Colonic mucosa (tissue), 4 donors: ENCODE measurements at regions not wholly inside any gene's neighbourhood (a gene's known extent, or its start where the extent isn't known, plus 50 kb on each side); places are given as distances from the start of the nearest gene placed in this dataset.
"Not testable (repeated sequence)": the region's sequence is repeated elsewhere in the genome, so short reads cannot be mapped to it uniquely, and the experiment has no call there.

Experiments
- DNase-seq: peaks from one replicate; pipeline ENCODE4 v3.0.0-alpha.2; 2020
- H3K27ac ChIP-seq: fragments of 200-600 bp; one replicate; pipeline ENCODE4 v1.8.0; 2021
- H3K27me3 ChIP-seq: fragments of 200-600 bp; one replicate; pipeline ENCODE4 v1.8.0; 2021
- H3K36me3 ChIP-seq: fragments of 200-600 bp; one replicate; pipeline ENCODE4 v1.8.0; 2021
- H3K4me1 ChIP-seq: fragments of 200-600 bp; one replicate; pipeline ENCODE4 v1.8.0; 2021; ENCODE audit warnings: mild to moderate bottlenecking
- H3K4me3 ChIP-seq: fragments of 200-600 bp; one replicate; pipeline ENCODE4 v1.8.0; 2021
- H3K9ac ChIP-seq, 2 donors: one replicate each; pipeline ENCODE4 v1.7.0; 2013; ENCODE audit warnings: control low read depth in 2 of 2, low read depth in 2 of 2, low read length in 2 of 2
- H3K9me3 ChIP-seq: fragments of 200-600 bp; one replicate; pipeline ENCODE4 v1.8.0; 2021
- intact Hi-C: fragments of 100-400 bp; cut with DNase I; formaldehyde crosslinking; loops from one replicate; pipeline ENCODE4 v1.14.1; 2022
- TF ChIP-seq, protein P1 (sequence below): fragments of 200-600 bp; IDR thresholded peaks from one replicate; pipeline ENCODE4 v1.8.0; 2022; ENCODE audit warnings: antibody characterized with exemption, mild to moderate bottlenecking
- donor health status: healthy.
- donor health status: DM: no; HTN: no; CAD: no.
- donor health status: DM: no; HTN: no; CAD: no.

DNA sequence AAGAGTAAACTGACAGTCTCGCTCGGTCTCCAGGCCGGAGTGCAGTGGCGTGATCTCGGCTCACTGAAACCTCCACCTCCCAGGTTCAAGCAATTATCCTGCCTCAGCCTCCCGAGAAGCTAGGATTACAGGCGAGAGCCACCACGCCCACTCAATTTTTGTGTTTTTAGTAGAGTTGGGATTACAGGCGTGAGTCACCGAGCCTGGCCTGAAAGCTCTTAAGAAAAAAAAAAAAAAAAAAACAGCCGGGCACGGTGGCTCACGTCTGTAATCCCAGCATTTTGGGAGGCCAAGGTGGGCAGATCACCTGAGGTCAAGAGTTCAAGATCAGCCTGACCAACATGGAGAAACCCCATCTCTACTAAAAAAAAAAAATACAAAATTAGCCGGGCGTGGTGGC is 55.3 kb upstream of the THOC2 start:
- H3K36me3 ChIP-seq, H3K27ac ChIP-seq, H3K9me3 ChIP-seq, H3K9ac ChIP-seq, H3K27me3 ChIP-seq, DNase-seq, intact Hi-C loops, H3K4me1 ChIP-seq, H3K4me3 ChIP-seq: not testable (repeated sequence)

DNA sequence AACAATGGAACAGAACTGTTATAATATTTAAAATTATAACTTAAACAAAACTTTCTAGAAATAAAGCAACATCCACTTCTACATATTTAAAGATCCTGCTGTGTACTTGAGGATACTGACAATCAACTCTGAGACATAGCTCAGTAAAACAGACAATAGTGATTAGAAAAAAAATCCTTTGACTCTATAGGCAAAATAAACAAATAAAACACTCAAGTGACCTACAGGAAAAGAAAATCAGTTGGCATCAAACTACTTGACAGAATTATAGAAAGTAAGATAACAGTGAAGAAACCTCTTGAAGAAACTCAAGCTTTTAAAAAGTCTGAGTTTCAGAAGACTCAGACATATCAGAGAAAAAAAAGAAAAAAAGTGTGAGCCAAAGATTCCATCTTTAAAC is 55.9 kb upstream of the THOC2 start:
- intact Hi-C loops: no loop called here
- no peaks in the 10 kb centered on the region for H3K36me3 ChIP-seq

GRCh38 chrX:123797543-123798447 is 62.1 kb upstream of the XIAP start:
- H3K4me3 ChIP-seq: no peak overlapping the region
- no peak overlapping the region for H3K27ac ChIP-seq
- no peak for DNase-seq
- H3K9ac ChIP-seq: no peak overlapping the region
- H3K4me1 ChIP-seq: no peaks in the 10 kb centered on the region
- H3K27me3 ChIP-seq: no peaks in the 10 kb centered on the region
- H3K9me3 ChIP-seq: no peaks in the 10 kb centered on the region
- H3K36me3 ChIP-seq: no peaks in the 10 kb centered on the region
- intact Hi-C loops: no loop called here
- TF ChIP-seq, protein P1, sequence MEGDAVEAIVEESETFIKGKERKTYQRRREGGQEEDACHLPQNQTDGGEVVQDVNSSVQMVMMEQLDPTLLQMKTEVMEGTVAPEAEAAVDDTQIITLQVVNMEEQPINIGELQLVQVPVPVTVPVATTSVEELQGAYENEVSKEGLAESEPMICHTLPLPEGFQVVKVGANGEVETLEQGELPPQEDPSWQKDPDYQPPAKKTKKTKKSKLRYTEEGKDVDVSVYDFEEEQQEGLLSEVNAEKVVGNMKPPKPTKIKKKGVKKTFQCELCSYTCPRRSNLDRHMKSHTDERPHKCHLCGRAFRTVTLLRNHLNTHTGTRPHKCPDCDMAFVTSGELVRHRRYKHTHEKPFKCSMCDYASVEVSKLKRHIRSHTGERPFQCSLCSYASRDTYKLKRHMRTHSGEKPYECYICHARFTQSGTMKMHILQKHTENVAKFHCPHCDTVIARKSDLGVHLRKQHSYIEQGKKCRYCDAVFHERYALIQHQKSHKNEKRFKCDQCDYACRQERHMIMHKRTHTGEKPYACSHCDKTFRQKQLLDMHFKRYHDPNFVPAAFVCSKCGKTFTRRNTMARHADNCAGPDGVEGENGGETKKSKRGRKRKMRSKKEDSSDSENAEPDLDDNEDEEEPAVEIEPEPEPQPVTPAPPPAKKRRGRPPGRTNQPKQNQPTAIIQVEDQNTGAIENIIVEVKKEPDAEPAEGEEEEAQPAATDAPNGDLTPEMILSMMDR: no peak

More for the DNA sequence above, 55.9 kb upstream of the THOC2 start:
- Histone ChIP-seq H3K9me3 (no peaks in the 10 kb centered on the region), H3K27ac (no peak overlapping the region), H3K4me1 (no peaks in the 10 kb centered on the region), H3K27me3 (no peaks in the 10 kb centered on the region), H3K4me3 (no peak overlapping the region), H3K9ac (no peak overlapping the region)
- TF ChIP-seq, protein P1: no peak
- DNase-seq: no peak

DNA sequence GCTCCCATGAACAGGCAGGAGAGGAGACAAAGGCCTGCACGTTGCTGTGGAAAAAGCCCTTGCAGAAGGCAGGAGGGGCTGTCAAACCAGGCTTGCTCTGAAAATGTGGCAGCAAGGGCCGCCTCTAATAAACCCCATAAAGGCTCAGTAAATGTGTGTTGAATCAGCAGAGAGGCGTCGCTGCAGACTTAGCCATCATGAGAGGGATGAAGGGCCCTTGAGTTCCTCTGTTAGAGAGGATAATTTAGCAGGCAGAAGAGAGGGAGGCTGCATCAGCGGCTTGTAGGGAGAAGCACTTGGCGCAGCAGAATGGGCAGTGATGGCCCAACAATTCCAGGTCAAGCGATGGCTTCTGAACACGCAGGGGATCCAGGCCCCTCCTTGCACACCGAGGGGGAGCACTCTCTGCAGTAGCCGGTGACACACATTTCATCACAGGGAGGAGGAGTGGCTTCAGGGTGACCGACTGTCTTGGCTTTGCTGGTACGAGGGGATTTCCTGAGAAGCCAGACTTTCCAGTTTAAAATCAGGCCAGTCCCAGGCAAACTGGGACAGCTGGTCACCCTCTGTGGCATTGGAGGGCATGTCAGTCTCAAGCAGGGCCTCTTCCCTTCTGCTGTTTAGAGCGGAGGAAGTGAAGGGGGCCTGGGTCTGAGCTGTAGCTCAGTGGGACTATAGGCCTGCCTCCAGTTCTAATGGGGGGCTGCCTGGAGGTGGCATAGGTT is 61.0 kb upstream of the XIAP start:
- H3K9ac ChIP-seq, DNase-seq, H3K4me3 ChIP-seq, H3K36me3 ChIP-seq, intact Hi-C loops, H3K27ac ChIP-seq, H3K4me1 ChIP-seq, H3K27me3 ChIP-seq, H3K9me3 ChIP-seq: not testable (repeated sequence)

- Histone ChIP-seq H3K36me3 (no peaks in the 10 kb centered on the region), H3K27me3 (no peaks in the 10 kb centered on the region), H3K4me1 (no peaks in the 10 kb centered on the region), H3K27ac (no peak overlapping the region), H3K4me3 (no peak overlapping the region), H3K9me3 (no peaks in the 10 kb centered on the region), H3K9ac (no peak overlapping the region)
- TF ChIP-seq, protein P1: no peak
- DNase-seq: no peak
- intact Hi-C loops: no loop called here
Measured at GRCh38 chrX:123801901-123802300, 58.0 kb upstream of the XIAP start.

DNA sequence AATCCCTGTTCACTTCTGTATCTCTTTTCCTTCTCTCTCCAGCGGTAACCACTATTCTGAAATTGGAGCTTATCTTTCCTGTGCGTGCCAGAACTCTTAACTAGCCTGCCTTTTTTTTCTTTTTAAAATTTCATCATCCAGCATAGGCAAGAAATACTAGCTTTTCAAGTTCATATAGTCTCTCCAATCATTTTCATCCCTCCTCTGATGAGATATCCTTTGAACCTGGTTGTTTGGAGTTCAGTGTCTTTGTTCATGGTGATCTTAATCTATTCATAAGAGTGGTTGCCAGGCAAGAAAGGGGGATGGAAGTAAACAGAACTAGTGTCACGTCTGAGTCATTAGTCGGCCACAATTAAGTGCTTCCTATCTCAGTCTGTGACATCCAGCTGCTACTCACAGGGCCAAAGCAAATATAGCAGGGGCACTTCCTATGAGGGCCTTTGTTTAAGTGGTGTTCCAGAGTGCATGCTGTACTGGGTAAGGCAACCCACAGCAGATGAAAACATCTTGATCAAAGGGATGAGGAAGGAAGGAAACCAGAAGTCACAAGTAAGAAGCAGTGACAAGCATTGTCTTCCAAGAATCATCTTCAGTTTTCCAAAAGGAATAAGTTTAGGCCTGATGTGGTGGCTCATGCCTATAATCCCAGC is 56.4 kb upstream of the XIAP start:
- Histone ChIP-seq H3K36me3 (no peaks in the 10 kb centered on the region), H3K9ac (no peak overlapping the region), H3K9me3 (no peaks in the 10 kb centered on the region), H3K4me1 (no peaks in the 10 kb centered on the region), H3K27ac (no peak overlapping the region), H3K4me3 (no peak overlapping the region), H3K27me3 (no peaks in the 10 kb centered on the region)
- intact Hi-C loops: no loop called here
- TF ChIP-seq, protein P1: no peak
- DNase-seq: no peak

GRCh38 chrX:123803984-123804365 is 55.9 kb upstream of the XIAP start:
- intact Hi-C loops, H3K4me3 ChIP-seq, H3K4me1 ChIP-seq, H3K36me3 ChIP-seq, H3K27me3 ChIP-seq, H3K9ac ChIP-seq, H3K27ac ChIP-seq, DNase-seq, H3K9me3 ChIP-seq: not testable (repeated sequence)
